ENCODE measurements at regions not wholly inside any gene's neighbourhood (a gene's known extent, or its start where the extent isn't known, plus 50 kb on each side); places are given as distances from the start of the nearest gene placed in this dataset.
"Not testable (repeated sequence)": the region's sequence is repeated elsewhere in the genome, so short reads cannot be mapped to it uniquely, and the experiment has no call there.

- TF ChIP-seq CTCF (optimal IDR thresholded peaks at IDR 0.05 in 1 of 3, IDR thresholded peaks at IDR 0.05 in 1 of 3, conservative IDR thresholded peaks at IDR 0.05 in 1 of 3; ENCODE audit: extremely low read depth in 1 of 3, insufficient read depth in 2 of 3, low read length in 3 of 3); EZH2 (IDR thresholded peaks at IDR 0.05; ENCODE audit: low read length): not testable (repeated sequence)
These were observed 192.5 kb upstream of the SAMSN1 start for GRCh38 chr21:14738576-14738975.
